ENCODE measurements at regions not wholly inside any gene's neighbourhood (a gene's known extent, or its start where the extent isn't known, plus 50 kb on each side); places are given as distances from the start of the nearest gene placed in this dataset.

- DNase-seq (ENCODE audit: low spot score), result no peak
Observed at GRCh38 chr10:128316925-128317324, 190.7 kb upstream of the MKI67 start.

GRCh38 chr10:128318366-128318765 is 192.1 kb upstream of the MKI67 start:
- DNase-seq (ENCODE audit: low spot score), result no peak

- no peak for DNase-seq (ENCODE audit: low spot score)
Observed at GRCh38 chr10:128318913-128319312, 192.7 kb upstream of the MKI67 start.

- DNase-seq (ENCODE audit: low spot score), result no peak
Observed at GRCh38 chr10:128322106-128322505, 195.9 kb upstream of the MKI67 start.

- DNase-seq (ENCODE audit: low spot score), result no peak
Observed at GRCh38 chr10:128322950-128323349, 196.7 kb upstream of the MKI67 start.

- DNase-seq (ENCODE audit: low spot score), result no peak
Observed at GRCh38 chr10:128324058-128324827, 198.0 kb upstream of the MKI67 start.

GRCh38 chr10:128325788-128326187 is 199.6 kb upstream of the MKI67 start:
- no peak for DNase-seq (ENCODE audit: low spot score)

- no peak for DNase-seq (ENCODE audit: low spot score)
Observed at GRCh38 chr10:128326251-128326650, 200.0 kb upstream of the MKI67 start.

- no peak for DNase-seq (ENCODE audit: low spot score)
Observed at GRCh38 chr10:128326851-128327250, 200.6 kb upstream of the MKI67 start.

- no peak for DNase-seq (ENCODE audit: low spot score)
Observed at GRCh38 chr10:128336401-128336800, 210.2 kb upstream of the MKI67 start.

- DNase-seq (ENCODE audit: low spot score), result no peak
Observed at GRCh38 chr10:128337860-128338378, 211.7 kb upstream of the MKI67 start.

GRCh38 chr10:128338951-128339350 is 212.7 kb upstream of the MKI67 start:
- DNase-seq (ENCODE audit: low spot score), result no peak

- DNase-seq (ENCODE audit: low spot score), result no peak
Observed at GRCh38 chr10:128339753-128340152, 213.5 kb upstream of the MKI67 start.

- DNase-seq (ENCODE audit: low spot score), result no peak
Observed at GRCh38 chr10:128345353-128345752, 219.1 kb upstream of the MKI67 start.

- no peak for DNase-seq (ENCODE audit: low spot score)
Observed at GRCh38 chr10:128360783-128361182, 234.6 kb upstream of the MKI67 start.

GRCh38 chr10:128361487-128361886 is 235.3 kb upstream of the MKI67 start:
- no peak for DNase-seq (ENCODE audit: low spot score)

GRCh38 chr10:128362514-128362913 is 236.3 kb upstream of the MKI67 start:
- no peak for DNase-seq (ENCODE audit: low spot score)

GRCh38 chr10:128364631-128365030 is 238.4 kb upstream of the MKI67 start:
- DNase-seq (ENCODE audit: low spot score), result no peak

GRCh38 chr10:128365156-128365725 is 239.0 kb upstream of the MKI67 start:
- no peak for DNase-seq (ENCODE audit: low spot score)

GRCh38 chr10:128367807-128368206 is 241.6 kb upstream of the MKI67 start:
- no peak for DNase-seq (ENCODE audit: low spot score)

- DNase-seq (ENCODE audit: low spot score), result no peak
Observed at GRCh38 chr10:128369101-128369650, 243.0 kb upstream of the MKI67 start.

- DNase-seq (ENCODE audit: low spot score), result no peak
Observed at GRCh38 chr10:128373071-128373749, 247.0 kb upstream of the MKI67 start.

GRCh38 chr10:128373831-128374230 is 247.6 kb upstream of the MKI67 start:
- DNase-seq (ENCODE audit: low spot score), result no peak
